Astrocyte (in vitro differentiated cells and primary cell): ENCODE measurements at regions not wholly inside any gene's neighbourhood (a gene's known extent, or its start where the extent isn't known, plus 50 kb on each side); places are given as distances from the start of the nearest gene placed in this dataset.

Experiments used
- DNase-seq: peaks from one replicate; pipeline ENCODE4 v3.0.0-alpha.2; 2010; ENCODE audit warnings: low read depth
- FAIRE-seq: peaks from 2 replicates; lab custom pipeline; 2011; peaks lifted over from hg19 to GRCh38; lab: Jason Lieb, UNC
- H2AFZ ChIP-seq: 2 replicates; pipeline ENCODE4 v1.6.0; 2012; ENCODE audit warnings: low read depth, low read length, inconsistent platforms
- H3K27ac ChIP-seq: 2 replicates; pipeline ENCODE4 v1.5.1; 2011; ENCODE audit warnings: low read depth, low read length, inconsistent platforms
- H3K27me3 ChIP-seq: 2 replicates; pipeline ENCODE4 v1.6.0; 2011; ENCODE audit warnings: low read length, inconsistent platforms; ENCODE audit not compliant: insufficient read depth
- H3K36me3 ChIP-seq: 2 replicates; pipeline ENCODE4 v1.5.1; 2011; ENCODE audit warnings: low read length, inconsistent platforms; ENCODE audit not compliant: insufficient read depth
- H3K4me1 ChIP-seq: 2 replicates; pipeline ENCODE4 v1.5.1; 2011; ENCODE audit warnings: low read length, inconsistent platforms; ENCODE audit not compliant: insufficient read depth
- H3K4me2 ChIP-seq: 2 replicates; pipeline ENCODE4 v1.6.0; 2012; ENCODE audit warnings: low read length, inconsistent platforms
- H3K4me3 ChIP-seq: 2 replicates; pipeline ENCODE4 v1.5.1; 2011; ENCODE audit warnings: low read depth, mild to moderate bottlenecking, low read length, inconsistent platforms; ENCODE audit not compliant: insufficient read depth
- H3K79me2 ChIP-seq: 2 replicates; pipeline ENCODE4 v1.6.0; 2012; ENCODE audit warnings: mild to moderate bottlenecking, low read length, inconsistent platforms; ENCODE audit not compliant: insufficient read depth
- H3K9ac ChIP-seq: 2 replicates; pipeline ENCODE4 v1.6.0; 2012; ENCODE audit warnings: mild to moderate bottlenecking, low read length, inconsistent platforms
- H3K9me3 ChIP-seq: 2 replicates; pipeline ENCODE4 v1.5.1; 2012; ENCODE audit warnings: low read depth, mild to moderate bottlenecking, low read length, inconsistent platforms; ENCODE audit not compliant: insufficient read depth
- H4K20me1 ChIP-seq: 2 replicates; pipeline ENCODE4 v1.6.0; 2012; ENCODE audit warnings: low read length, inconsistent platforms; ENCODE audit not compliant: insufficient read depth
- H3K27ac Mint-ChIP-seq: one replicate; pipeline ENCODE4 v1.8.0; 2021; ENCODE audit warnings: mild to moderate bottlenecking, mixed read lengths; ENCODE audit not compliant: unreplicated experiment
- H3K27me3 Mint-ChIP-seq: one replicate; pipeline ENCODE4 v1.8.0; 2021; ENCODE audit warnings: low read depth, mixed read lengths; ENCODE audit not compliant: unreplicated experiment
- H3K36me3 Mint-ChIP-seq: one replicate; pipeline ENCODE4 v1.8.0; 2021; ENCODE audit warnings: low read depth, mixed read lengths; ENCODE audit not compliant: unreplicated experiment
- H3K4me1 Mint-ChIP-seq: one replicate; pipeline ENCODE4 v1.8.0; 2021; ENCODE audit warnings: low read depth, mixed read lengths; ENCODE audit not compliant: unreplicated experiment
- H3K4me3 Mint-ChIP-seq: one replicate; pipeline ENCODE4 v1.8.0; 2021; ENCODE audit warnings: mild to moderate bottlenecking, moderate library complexity, mixed read lengths; ENCODE audit not compliant: unreplicated experiment
- H3K9me3 Mint-ChIP-seq: one replicate; pipeline ENCODE4 v1.8.0; 2021; ENCODE audit warnings: mild to moderate bottlenecking, mixed read lengths; ENCODE audit not compliant: unreplicated experiment
- CTCF ChIP-seq: IDR thresholded peaks from 2 replicates; pipeline ENCODE4 v1.5.1; 2011; ENCODE audit warnings: low read depth, mild to moderate bottlenecking, inconsistent platforms, low read length, moderate library complexity; ENCODE audit not compliant: insufficient read depth
- EZH2 ChIP-seq: IDR thresholded peaks from 2 replicates; pipeline ENCODE4 v1.6.1; 2012; ENCODE audit warnings: mild to moderate bottlenecking, low read length, inconsistent platforms; ENCODE audit not compliant: insufficient read depth

GRCh38 chr9:1857808-1858207 is 157.3 kb upstream of the SMARCA2 start:
- H3K36me3 Mint-ChIP-seq = no peaks in the 10 kb centered on the region
- no peak for FAIRE-seq

GRCh38 chr9:1869843-1870242 is 145.3 kb upstream of the SMARCA2 start:
- H3K4me1 Mint-ChIP-seq = no peaks in the 10 kb centered on the region
- H3K36me3 ChIP-seq = no peaks in the 10 kb centered on the region
- H3K9me3 Mint-ChIP-seq = no peaks in the 10 kb centered on the region
- FAIRE-seq (no peak), DNase-seq (no peak)
- no peak overlapping the region for H3K27ac ChIP-seq
- H3K4me2 ChIP-seq = no peak overlapping the region
- H3K79me2 ChIP-seq = no peaks in the 10 kb centered on the region
- no peak overlapping the region for H3K27ac Mint-ChIP-seq
- no peaks in the 10 kb centered on the region for H3K4me1 ChIP-seq
- TF ChIP-seq CTCF (no peak), EZH2 (no peak)
- no peak overlapping the region for H2AFZ ChIP-seq
- H3K4me3 Mint-ChIP-seq = no peak overlapping the region
- no peaks in the 10 kb centered on the region for H3K36me3 Mint-ChIP-seq
- H3K9me3 ChIP-seq = no peaks in the 10 kb centered on the region
- H3K27me3 ChIP-seq = no peaks in the 10 kb centered on the region
- H3K4me3 ChIP-seq = no peak overlapping the region
- no peaks in the 10 kb centered on the region for H4K20me1 ChIP-seq
- H3K9ac ChIP-seq = no peak overlapping the region
- peaks cover 10% of the 10 kb centered on the region for H3K27me3 Mint-ChIP-seq

More at GRCh38 chr9:1857808-1858207, 157.3 kb upstream of the SMARCA2 start:
- Histone ChIP-seq H3K79me2 (no peaks in the 10 kb centered on the region), H3K27me3 (no peaks in the 10 kb centered on the region), H4K20me1 (no peaks in the 10 kb centered on the region), H3K4me3 (no peak overlapping the region), H3K4me2 (no peak overlapping the region), H2AFZ (no peak overlapping the region), H3K27ac (no peak overlapping the region), H3K36me3 (no peaks in the 10 kb centered on the region), H3K4me1 (no peaks in the 10 kb centered on the region), H3K9me3 (no peaks in the 10 kb centered on the region), H3K9ac (no peak overlapping the region)
- Mint-ChIP-seq H3K27me3 (peaks cover 8% of the 10 kb centered on the region), H3K4me1 (no peaks in the 10 kb centered on the region), H3K27ac (no peak overlapping the region), H3K4me3 (no peak overlapping the region), H3K9me3 (peaks cover 2% of the 10 kb centered on the region)
- no peak for TF ChIP-seq EZH2
- TF ChIP-seq CTCF = no peak
- DNase-seq = no peak

- DNase-seq (no peak), FAIRE-seq (no peak)
- H3K4me3 Mint-ChIP-seq = no peak overlapping the region
- H3K27me3 Mint-ChIP-seq = peaks cover 10% of the 10 kb centered on the region
- Histone ChIP-seq H4K20me1 (no peaks in the 10 kb centered on the region), H3K9me3 (no peaks in the 10 kb centered on the region), H2AFZ (no peak overlapping the region), H3K4me1 (no peaks in the 10 kb centered on the region), H3K4me2 (no peak overlapping the region), H3K9ac (no peak overlapping the region), H3K27ac (no peak overlapping the region), H3K36me3 (no peaks in the 10 kb centered on the region), H3K79me2 (no peaks in the 10 kb centered on the region), H3K27me3 (no peaks in the 10 kb centered on the region), H3K4me3 (no peak overlapping the region)
- no peaks in the 10 kb centered on the region for H3K9me3 Mint-ChIP-seq
- no peak for TF ChIP-seq CTCF
- no peak for TF ChIP-seq EZH2
- no peaks in the 10 kb centered on the region for H3K36me3 Mint-ChIP-seq
- no peak overlapping the region for H3K27ac Mint-ChIP-seq
- no peaks in the 10 kb centered on the region for H3K4me1 Mint-ChIP-seq
These were observed 144.2 kb upstream of the SMARCA2 start for GRCh38 chr9:1870915-1871314.
